ENCODE measurements at regions not wholly inside any gene's neighbourhood (a gene's known extent, or its start where the extent isn't known, plus 50 kb on each side); places are given as distances from the start of the nearest gene placed in this dataset.

- Histone ChIP-seq H3K4me3 (no peak overlapping the region), H3K9me3 (no peaks in the 10 kb centered on the region), H3K27me3 (no peaks in the 10 kb centered on the region), H3K36me3 (no peaks in the 10 kb centered on the region), H3K4me1 (no peaks in the 10 kb centered on the region), H3K27ac (no peak overlapping the region)
- intact Hi-C loops (cut with DNase I; ENCODE audit: low total_unique reads): no loop called here
- DNase-seq: no peak
- TF ChIP-seq, protein P1, sequence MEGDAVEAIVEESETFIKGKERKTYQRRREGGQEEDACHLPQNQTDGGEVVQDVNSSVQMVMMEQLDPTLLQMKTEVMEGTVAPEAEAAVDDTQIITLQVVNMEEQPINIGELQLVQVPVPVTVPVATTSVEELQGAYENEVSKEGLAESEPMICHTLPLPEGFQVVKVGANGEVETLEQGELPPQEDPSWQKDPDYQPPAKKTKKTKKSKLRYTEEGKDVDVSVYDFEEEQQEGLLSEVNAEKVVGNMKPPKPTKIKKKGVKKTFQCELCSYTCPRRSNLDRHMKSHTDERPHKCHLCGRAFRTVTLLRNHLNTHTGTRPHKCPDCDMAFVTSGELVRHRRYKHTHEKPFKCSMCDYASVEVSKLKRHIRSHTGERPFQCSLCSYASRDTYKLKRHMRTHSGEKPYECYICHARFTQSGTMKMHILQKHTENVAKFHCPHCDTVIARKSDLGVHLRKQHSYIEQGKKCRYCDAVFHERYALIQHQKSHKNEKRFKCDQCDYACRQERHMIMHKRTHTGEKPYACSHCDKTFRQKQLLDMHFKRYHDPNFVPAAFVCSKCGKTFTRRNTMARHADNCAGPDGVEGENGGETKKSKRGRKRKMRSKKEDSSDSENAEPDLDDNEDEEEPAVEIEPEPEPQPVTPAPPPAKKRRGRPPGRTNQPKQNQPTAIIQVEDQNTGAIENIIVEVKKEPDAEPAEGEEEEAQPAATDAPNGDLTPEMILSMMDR (IDR thresholded peaks at IDR 0.05): no peak
Measured at GRCh38 chr6:11875325-11876109, 96.9 kb upstream of the ADTRP start.

DNA sequence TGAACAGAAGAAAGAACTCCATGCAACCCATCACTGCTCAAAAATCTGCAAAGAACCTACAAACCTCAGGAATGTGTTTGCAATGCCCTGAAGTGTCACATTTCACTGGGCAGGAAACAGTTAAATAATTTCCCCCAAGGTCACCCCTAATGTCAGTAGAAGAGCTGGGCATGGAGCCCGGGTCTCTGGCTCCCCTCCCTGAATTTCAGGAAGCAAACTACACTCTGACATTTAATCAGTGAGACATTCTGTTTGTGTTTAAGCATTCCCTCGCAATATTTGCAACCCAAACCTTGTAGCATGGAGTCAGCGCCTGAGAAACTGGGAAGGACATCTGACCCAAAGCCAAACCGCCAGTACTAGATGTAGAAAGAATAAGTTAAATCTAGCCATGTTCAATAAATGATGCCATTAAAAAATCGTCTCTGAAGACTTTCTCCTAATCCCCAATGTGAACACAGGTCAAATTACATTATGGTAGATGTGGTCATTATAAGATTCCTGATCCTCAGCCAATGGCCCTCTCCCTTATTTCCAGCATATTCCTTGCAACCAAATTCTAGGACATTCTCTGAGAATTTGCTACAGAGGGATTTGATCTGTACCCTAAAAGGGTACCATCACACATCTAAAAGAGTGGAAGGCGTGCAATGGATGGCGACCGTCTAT is 91.2 kb upstream of the ADTRP start:
- intact Hi-C loops (cut with DNase I; ENCODE audit: low total_unique reads): no loop called here
- TF ChIP-seq, protein P1 (IDR thresholded peaks at IDR 0.05): no peak
- H3K27me3 ChIP-seq: no peaks in the 10 kb centered on the region
- H3K36me3 ChIP-seq: no peaks in the 10 kb centered on the region
- DNase-seq: no peak
- no peak overlapping the region for H3K27ac ChIP-seq
- peaks cover 0 to 9% (median 3%) of the 10 kb centered on the region in 4 donors for H3K4me1 ChIP-seq
- no peak overlapping the region for H3K4me3 ChIP-seq
- H3K9me3 ChIP-seq: no peaks in the 10 kb centered on the region

DNA sequence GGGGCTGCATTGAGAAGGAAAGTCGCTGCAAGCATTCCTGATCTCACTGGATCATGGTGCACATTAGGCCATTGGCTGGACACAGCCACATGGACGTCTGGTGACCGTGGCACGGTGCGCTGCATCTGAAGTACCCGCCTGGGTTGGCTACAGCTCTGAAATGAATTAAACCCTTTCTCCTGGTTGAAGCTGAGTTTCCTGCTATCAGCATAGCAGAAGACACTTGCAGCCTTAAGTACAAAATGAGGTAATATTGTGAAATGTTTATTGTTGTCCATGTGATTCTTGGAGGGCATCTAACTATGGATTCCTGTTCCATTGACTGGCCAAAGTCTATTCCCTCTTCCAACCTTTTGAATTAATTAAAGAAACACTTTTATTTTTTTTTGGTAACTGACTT is 89.8 kb upstream of the ADTRP start:
- Histone ChIP-seq H3K36me3 (no peaks in the 10 kb centered on the region), H3K4me3 (no peak overlapping the region), H3K27ac (no peak overlapping the region), H3K4me1 (peaks cover 0 to 9% (median 3%) of the 10 kb centered on the region in 4 donors), H3K9me3 (no peaks in the 10 kb centered on the region), H3K27me3 (no peaks in the 10 kb centered on the region)
- DNase-seq: no peak
- intact Hi-C loops (cut with DNase I; ENCODE audit: low total_unique reads): no loop called here
- TF ChIP-seq, protein P1 (IDR thresholded peaks at IDR 0.05): no peak

- H3K9me3 ChIP-seq: no peaks in the 10 kb centered on the region
- no peaks in the 10 kb centered on the region for H3K27me3 ChIP-seq
- TF ChIP-seq, protein P1 (IDR thresholded peaks at IDR 0.05): no peak
- no peaks in the 10 kb centered on the region for H3K36me3 ChIP-seq
- no peak overlapping the region for H3K4me3 ChIP-seq
- H3K27ac ChIP-seq: no peak overlapping the region
- H3K4me1 ChIP-seq: peaks cover 0 to 9% (median 3%) of the 10 kb centered on the region in 4 donors
- no peak for DNase-seq
- intact Hi-C loops (cut with DNase I; ENCODE audit: low total_unique reads): no loop called here
Measured at GRCh38 chr6:11865680-11866300, 87.2 kb upstream of the ADTRP start.

DNA sequence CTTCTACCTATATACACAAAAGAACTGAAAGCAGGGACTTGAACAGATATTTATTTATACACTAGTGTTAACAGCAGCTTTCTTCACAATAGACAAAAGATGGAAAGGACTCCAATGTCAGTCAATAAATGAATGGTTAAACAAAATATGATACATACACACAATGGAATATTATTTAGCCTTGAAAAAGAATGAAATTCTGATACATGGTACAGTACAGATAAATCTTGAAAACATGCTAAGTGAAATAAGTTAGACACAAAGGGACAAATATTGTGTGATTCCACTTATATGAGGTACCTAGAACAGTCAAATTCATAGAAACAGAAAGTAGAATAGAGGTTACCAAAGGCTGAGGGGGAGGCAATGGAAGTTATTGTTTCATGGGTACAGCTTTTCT is 79.8 kb upstream of the ADTRP start:
- intact Hi-C loops (cut with DNase I; ENCODE audit: low total_unique reads): no loop called here
- Histone ChIP-seq H3K27me3 (no peaks in the 10 kb centered on the region), H3K4me3 (no peak overlapping the region), H3K9me3 (no peaks in the 10 kb centered on the region), H3K36me3 (no peaks in the 10 kb centered on the region), H3K27ac (no peak overlapping the region), H3K4me1 (peaks cover 0 to 18% (median 16%) of the 10 kb centered on the region in 4 donors)
- TF ChIP-seq, protein P1 (IDR thresholded peaks at IDR 0.05): no peak
- no peak for DNase-seq
